KG1 (cell line): ENCODE measurements at regions not wholly inside any gene's neighbourhood (a gene's known extent, or its start where the extent isn't known, plus 50 kb on each side); places are given as distances from the start of the nearest gene placed in this dataset.

ENCODE experiments used
- DNase-seq: peaks from one replicate; lab custom pipeline; 2025; lab: John Stamatoyannopoulos, UW

DNA sequence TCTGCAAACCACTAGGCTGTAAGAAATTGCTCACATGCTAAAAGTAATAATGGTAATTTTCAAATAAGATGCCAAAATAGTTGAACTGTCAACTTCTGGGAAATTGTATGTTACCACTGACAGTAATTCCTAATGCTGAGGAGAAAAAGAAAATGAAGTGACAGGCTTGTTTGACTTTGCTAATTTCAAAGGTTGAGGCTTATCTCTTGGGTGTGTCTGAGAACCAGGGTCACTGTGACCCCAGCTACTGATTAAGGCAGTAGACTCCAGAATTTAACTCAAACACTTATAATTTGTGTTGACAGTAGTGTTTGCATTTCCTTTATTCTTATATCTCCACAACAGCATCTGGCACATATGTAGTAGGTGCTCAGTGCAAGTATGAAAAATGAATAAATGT is 74.6 kb upstream of the PDZRN3 start:
- DNase-seq, result no peak

GRCh38 chr3:73697020-73697419 is 72.3 kb upstream of the PDZRN3 start:
- DNase-seq, result no peak

DNA sequence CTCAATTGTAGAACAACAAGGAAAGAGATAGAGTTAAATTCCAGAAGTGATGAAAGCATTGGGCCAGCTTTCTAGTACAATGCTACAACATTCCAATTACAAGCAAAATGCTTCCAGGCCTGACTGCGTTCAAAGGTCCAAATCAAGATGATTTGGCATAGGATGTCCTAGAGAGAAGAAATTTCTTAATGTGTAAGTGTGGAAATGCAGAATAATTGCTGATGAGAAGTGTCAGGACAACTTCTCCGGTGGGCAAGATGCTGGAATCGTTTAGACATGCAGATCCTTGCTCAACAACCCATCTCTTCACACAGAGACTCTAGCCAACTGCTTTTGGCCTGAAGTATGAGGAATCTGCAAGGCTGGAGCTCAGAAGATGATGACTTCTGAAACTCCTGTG is 71.1 kb upstream of the PDZRN3 start:
- no peak for DNase-seq

DNA sequence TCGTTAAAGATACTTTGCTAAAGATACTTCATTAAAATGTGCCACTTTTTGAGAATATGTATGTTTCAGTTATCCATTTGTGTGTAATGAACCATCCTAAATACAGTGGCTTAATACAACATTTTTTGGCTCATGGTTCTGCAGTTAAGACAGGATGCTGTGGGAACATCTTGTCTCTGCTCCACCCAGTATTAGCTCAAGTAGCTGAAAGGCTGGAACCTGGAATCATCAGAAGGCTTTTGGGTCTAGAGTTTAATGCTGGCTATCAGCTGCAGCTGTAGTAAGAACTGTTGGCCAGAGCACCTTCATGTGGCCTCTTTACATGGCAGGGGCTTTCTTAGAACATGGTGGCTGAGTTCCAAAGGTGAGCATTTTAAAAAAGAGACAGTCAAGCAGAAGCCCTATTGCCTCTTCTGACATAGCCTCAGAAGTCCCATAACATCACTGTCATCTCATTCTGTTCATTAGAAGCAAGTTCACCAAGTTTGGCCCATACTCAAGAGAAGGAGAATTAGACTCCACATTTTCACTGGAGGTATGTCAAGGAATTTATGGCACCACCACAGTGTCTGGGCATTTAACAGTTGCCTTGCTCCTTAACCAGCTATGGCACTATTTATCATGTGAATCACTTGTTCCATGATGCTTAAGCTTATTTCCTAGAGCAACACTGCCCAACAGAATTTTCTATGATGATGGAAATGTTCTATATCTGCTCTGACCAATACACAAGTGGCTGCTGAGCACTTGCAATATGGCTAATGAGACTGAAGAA is 70.4 kb upstream of the PDZRN3 start:
- no peak for DNase-seq

DNA sequence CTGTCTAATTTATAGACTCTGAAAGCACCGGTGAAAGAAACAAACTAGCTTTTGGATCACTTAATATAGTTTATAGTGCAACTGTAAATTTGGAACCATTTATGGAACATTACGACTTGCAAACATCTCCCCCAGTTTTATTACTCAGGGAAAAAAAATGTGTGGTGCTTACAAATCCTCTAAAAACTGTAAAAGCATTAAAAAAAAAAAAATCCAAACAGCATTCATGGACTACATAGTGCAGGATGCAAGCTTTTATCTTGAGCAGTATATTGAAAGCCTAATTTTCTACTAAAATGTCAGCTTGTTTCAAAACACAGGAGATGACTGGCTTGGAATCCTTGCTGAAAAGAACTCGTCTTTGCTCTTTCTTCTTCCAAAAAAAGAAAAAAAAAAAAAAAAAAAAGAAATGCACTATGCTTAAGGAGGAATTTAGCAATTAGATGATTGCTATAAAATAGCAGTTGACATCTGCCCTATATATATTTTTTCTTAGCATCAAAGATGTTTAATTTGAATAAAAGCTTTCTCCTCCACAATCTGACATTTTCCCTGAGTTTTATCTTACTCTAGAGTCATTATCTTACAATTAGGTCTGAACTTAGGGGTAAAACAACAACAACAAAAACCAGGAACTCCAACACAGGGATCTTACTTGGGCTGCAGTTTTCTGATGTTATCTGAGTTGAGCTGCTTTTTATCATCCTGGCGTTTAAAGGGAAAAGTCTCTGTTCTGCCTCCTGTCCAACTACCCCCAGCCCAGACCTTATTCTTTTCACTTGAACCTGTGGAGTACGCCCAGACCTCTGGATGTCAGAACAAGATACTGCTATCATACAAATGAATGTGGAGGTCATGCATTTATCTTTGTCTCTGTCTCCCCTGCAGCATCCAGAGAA is 62.6 kb upstream of the PDZRN3 start:
- DNase-seq, result no peak

DNA sequence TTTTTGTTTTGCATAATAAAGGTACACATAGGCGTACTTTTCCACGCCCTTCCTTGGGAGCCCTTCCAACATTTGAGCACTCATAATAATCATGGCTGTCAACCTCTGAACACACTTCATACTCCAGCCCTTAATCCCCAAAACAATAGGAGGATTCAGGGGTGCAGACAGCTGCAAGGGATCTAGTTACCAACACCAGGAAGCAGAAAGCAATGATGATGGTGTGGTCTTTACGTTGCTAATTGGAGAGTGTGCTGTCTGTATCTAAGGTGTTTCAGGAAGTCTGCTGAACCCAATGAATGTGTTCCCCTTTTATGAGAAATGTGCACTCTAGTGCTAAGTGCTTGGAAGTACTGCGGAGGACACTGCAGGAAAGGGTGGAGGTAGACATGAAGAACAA is 60.3 kb upstream of the PDZRN3 start:
- DNase-seq, result no peak

DNA sequence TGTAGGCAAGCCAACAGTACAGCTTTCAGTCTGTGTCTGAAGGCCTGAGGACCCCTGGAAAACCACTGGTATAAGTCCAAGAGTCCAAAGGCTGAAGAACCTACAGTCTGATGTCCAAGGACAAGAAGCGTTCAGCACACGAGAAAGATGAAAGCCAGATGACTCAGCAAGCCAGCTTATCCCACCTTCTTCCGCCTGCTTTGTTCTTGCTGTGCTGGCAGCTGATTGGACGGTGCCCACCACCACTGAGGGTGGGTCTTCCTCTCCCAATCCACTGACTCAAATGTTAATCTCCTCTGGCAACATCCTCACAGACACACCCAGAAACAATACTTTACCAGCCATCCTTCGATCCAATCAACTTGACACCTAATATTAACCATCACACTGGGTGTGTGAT is 59.0 kb upstream of the PDZRN3 start:
- DNase-seq, result no peak

- DNase-seq, result no peak
These were observed 56.9 kb upstream of the PDZRN3 start for GRCh38 chr3:73681610-73682009.

DNA sequence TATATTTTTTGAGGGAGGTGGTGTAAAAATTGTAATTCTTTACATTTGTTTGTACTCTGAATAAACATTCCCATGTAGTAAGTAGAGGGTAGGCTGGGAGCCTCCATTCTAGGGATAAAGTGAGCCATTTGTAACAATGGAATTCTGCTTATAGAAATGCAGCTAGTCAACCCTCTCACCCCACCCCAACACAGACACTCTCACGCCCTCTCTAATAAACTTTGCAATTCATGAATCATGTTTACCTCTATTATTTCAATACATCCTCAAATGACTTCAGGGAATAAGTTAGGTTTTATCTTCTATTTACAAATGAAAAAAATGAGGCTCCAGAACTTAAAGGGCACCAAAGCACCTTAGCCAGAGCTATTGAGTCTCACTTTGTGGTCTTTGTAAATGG is 56.5 kb upstream of the PDZRN3 start:
- no peak for DNase-seq

DNA sequence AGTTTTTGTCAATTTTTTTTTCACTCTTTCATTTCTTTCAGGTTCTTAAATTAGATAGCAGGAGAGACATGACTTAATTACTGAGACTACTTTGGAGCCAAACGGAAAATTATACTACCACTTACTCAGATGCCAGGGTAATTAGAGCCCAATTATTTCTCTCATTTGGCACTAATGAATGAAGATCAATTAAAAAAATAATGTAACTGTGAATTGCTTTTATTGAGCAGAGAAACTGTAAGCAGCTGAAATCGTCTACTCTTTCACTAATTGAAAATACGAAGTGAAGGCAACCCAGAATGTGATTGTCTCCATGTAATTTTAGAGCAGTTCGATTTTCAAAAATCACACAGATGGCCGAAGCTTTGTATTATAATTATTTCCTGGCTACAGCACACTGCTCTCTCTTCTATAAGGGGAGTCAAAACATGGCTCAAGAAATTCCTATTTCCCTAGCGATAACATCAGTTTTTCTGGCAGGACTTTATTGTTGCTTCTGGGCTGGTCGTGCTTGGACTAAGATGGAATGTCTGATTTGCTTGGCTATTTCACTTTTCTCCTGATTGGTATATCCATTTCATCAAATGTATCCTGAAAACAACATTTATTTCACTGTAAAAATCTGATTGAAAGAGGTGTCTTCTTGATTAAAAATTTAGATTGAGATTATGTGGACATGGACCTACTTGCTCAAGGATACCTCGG is 55.8 kb upstream of the PDZRN3 start:
- no peak for DNase-seq

GRCh38 chr3:73677336-73678024 is 52.7 kb upstream of the PDZRN3 start:
- DNase-seq, result no peak
